ENCODE measurements at regions not wholly inside any gene's neighbourhood (a gene's known extent, or its start where the extent isn't known, plus 50 kb on each side); places are given as distances from the start of the nearest gene placed in this dataset.

GRCh38 chr6:11951868-11952267 lies 60.2 kb upstream of the HIVEP1 start:
- DNase-seq, result no peak

GRCh38 chr6:11950109-11950508 lies 62.0 kb upstream of the HIVEP1 start:
- H3K4me3 ChIP-seq, result no peak overlapping the region
- no peaks in the 10 kb centered on the region for H3K4me1 ChIP-seq
- H3K36me3 ChIP-seq, result no peaks in the 10 kb centered on the region
- H3K27ac ChIP-seq, result no peak overlapping the region
- TF ChIP-seq CTCF (IDR thresholded peaks at IDR 0.05), result no peak
- no peaks in the 10 kb centered on the region for H3K9me3 ChIP-seq
- no peaks in the 10 kb centered on the region for H3K27me3 ChIP-seq
- no peak for DNase-seq
- intact Hi-C loops (cut with DNase I; ENCODE audit: low total_unique reads), result no loop called here

More at GRCh38 chr6:11951868-11952267, 60.2 kb upstream of the HIVEP1 start:
- H3K4me1 ChIP-seq, result no peaks in the 10 kb centered on the region
- TF ChIP-seq CTCF (IDR thresholded peaks at IDR 0.05), result no peak
- no peaks in the 10 kb centered on the region for H3K9me3 ChIP-seq
- no peak overlapping the region for H3K27ac ChIP-seq
- intact Hi-C loops (cut with DNase I; ENCODE audit: low total_unique reads), result no loop called here
- H3K36me3 ChIP-seq, result no peaks in the 10 kb centered on the region
- no peaks in the 10 kb centered on the region for H3K27me3 ChIP-seq
- no peak overlapping the region for H3K4me3 ChIP-seq

- no peak for DNase-seq
- no peaks in the 10 kb centered on the region for H3K4me1 ChIP-seq
- intact Hi-C loops (cut with DNase I; ENCODE audit: low total_unique reads), result no loop called here
- no peaks in the 10 kb centered on the region for H3K27me3 ChIP-seq
- H3K36me3 ChIP-seq, result no peaks in the 10 kb centered on the region
- H3K4me3 ChIP-seq, result no peak overlapping the region
- H3K27ac ChIP-seq, result no peak overlapping the region
- no peaks in the 10 kb centered on the region for H3K9me3 ChIP-seq
- TF ChIP-seq CTCF (IDR thresholded peaks at IDR 0.05), result no peak
Observed at GRCh38 chr6:11947575-11947974, 64.5 kb upstream of the HIVEP1 start.

- no peaks in the 10 kb centered on the region for H3K36me3 ChIP-seq
- H3K27me3 ChIP-seq, result no peaks in the 10 kb centered on the region
- H3K27ac ChIP-seq, result no peak overlapping the region
- intact Hi-C loops (cut with DNase I; ENCODE audit: low total_unique reads), result no loop called here
- no peak overlapping the region for H3K4me3 ChIP-seq
- DNase-seq, result no peak
- H3K9me3 ChIP-seq, result no peaks in the 10 kb centered on the region
- no peaks in the 10 kb centered on the region for H3K4me1 ChIP-seq
- no peak for TF ChIP-seq CTCF (IDR thresholded peaks at IDR 0.05)
Observed at GRCh38 chr6:11947063-11947462, 65.0 kb upstream of the HIVEP1 start.

- H3K4me1 ChIP-seq, result no peaks in the 10 kb centered on the region
- H3K4me3 ChIP-seq, result no peak overlapping the region
- intact Hi-C loops (cut with DNase I; ENCODE audit: low total_unique reads), result no loop called here
- no peak for TF ChIP-seq CTCF (IDR thresholded peaks at IDR 0.05)
- H3K36me3 ChIP-seq, result no peaks in the 10 kb centered on the region
- no peaks in the 10 kb centered on the region for H3K27me3 ChIP-seq
- no peaks in the 10 kb centered on the region for H3K9me3 ChIP-seq
- H3K27ac ChIP-seq, result no peak overlapping the region
- no peak for DNase-seq
Observed at GRCh38 chr6:11944111-11944510, 68.0 kb upstream of the HIVEP1 start.

- TF ChIP-seq CTCF (IDR thresholded peaks at IDR 0.05), result no peak
- no peak overlapping the region for H3K4me3 ChIP-seq
- H3K4me1 ChIP-seq, result no peaks in the 10 kb centered on the region
- no peaks in the 10 kb centered on the region for H3K27me3 ChIP-seq
- no peaks in the 10 kb centered on the region for H3K9me3 ChIP-seq
- no peak for DNase-seq
- no peak overlapping the region for H3K27ac ChIP-seq
- intact Hi-C loops (cut with DNase I; ENCODE audit: low total_unique reads), result no loop called here
- no peaks in the 10 kb centered on the region for H3K36me3 ChIP-seq
Observed at GRCh38 chr6:11943060-11943459, 69.1 kb upstream of the HIVEP1 start.
